ENCODE measurements at regions not wholly inside any gene's neighbourhood (a gene's known extent, or its start where the extent isn't known, plus 50 kb on each side); places are given as distances from the start of the nearest gene placed in this dataset.

- DNase-seq = no peak
Measured at GRCh38 chr4:26075583-26075982, 161.6 kb downstream of the SMIM20 start.

- no peak for DNase-seq
Measured at GRCh38 chr4:26076000-26076587, 162.1 kb downstream of the SMIM20 start.

- DNase-seq = no peak
Measured at GRCh38 chr4:26076896-26077295, 162.9 kb downstream of the SMIM20 start.

GRCh38 chr4:26077756-26078155 is 163.7 kb downstream of the SMIM20 start:
- DNase-seq = no peak

- DNase-seq = no peak
Measured at GRCh38 chr4:26080870-26081628, 167.0 kb downstream of the SMIM20 start.

- no peak for DNase-seq
Measured at GRCh38 chr4:26081795-26082498, 167.9 kb downstream of the SMIM20 start.

- DNase-seq = no peak
Measured at GRCh38 chr4:26082565-26082964, 168.5 kb downstream of the SMIM20 start.

- DNase-seq = no peak
Measured at GRCh38 chr4:26083987-26084386, 170.0 kb downstream of the SMIM20 start.

- no peak for DNase-seq
Measured at GRCh38 chr4:26084414-26084813, 170.4 kb downstream of the SMIM20 start.

GRCh38 chr4:26085551-26085950 is 171.5 kb downstream of the SMIM20 start:
- no peak for DNase-seq

- no peak for DNase-seq
Measured at GRCh38 chr4:26086621-26087441, 172.8 kb downstream of the SMIM20 start.

GRCh38 chr4:26088433-26088928 is 174.5 kb downstream of the SMIM20 start:
- DNase-seq = no peak

GRCh38 chr4:26093551-26093950 is 179.5 kb downstream of the SMIM20 start:
- no peak for DNase-seq

- no peak for DNase-seq
Measured at GRCh38 chr4:26094076-26094475, 180.1 kb downstream of the SMIM20 start.

GRCh38 chr4:26094911-26095310 is 180.9 kb downstream of the SMIM20 start:
- no peak for DNase-seq

GRCh38 chr4:26099967-26100366 is 185.9 kb downstream of the SMIM20 start:
- no peak for DNase-seq

- DNase-seq = no peak
Measured at GRCh38 chr4:26101011-26101410, 187.0 kb downstream of the SMIM20 start.

- no peak for DNase-seq
Measured at GRCh38 chr4:26104056-26104685, 190.2 kb downstream of the SMIM20 start.

- no peak for DNase-seq
Measured at GRCh38 chr4:26105337-26105736, 191.3 kb downstream of the SMIM20 start.

GRCh38 chr4:26105815-26106699 is 192.0 kb downstream of the SMIM20 start:
- no peak for DNase-seq

GRCh38 chr4:26106776-26107175 is 192.8 kb downstream of the SMIM20 start:
- DNase-seq = no peak

Measured in GOT3 (cell line).